HCEC 1CT (cell line): ENCODE measurements at regions not wholly inside any gene's neighbourhood (a gene's known extent, or its start where the extent isn't known, plus 50 kb on each side); places are given as distances from the start of the nearest gene placed in this dataset.
"Not testable (repeated sequence)": the region's sequence is repeated elsewhere in the genome, so short reads cannot be mapped to it uniquely, and the experiment has no call there.

ENCODE experiments used
- DNase-seq: peaks from one replicate; pipeline ENCODE4 v3.0.0-alpha.2; 2017

GRCh38 chr16:26395700-26396099, 671.0 kb upstream of the C16orf82 start:
- no peak for DNase-seq

- no peak for DNase-seq
Measured at GRCh38 chr16:26396511-26397235, 670.1 kb upstream of the C16orf82 start.

GRCh38 chr16:26413780-26414179, 652.9 kb upstream of the C16orf82 start:
- DNase-seq: no peak

GRCh38 chr16:26419458-26419857, 647.3 kb upstream of the C16orf82 start:
- not testable (repeated sequence) for DNase-seq

DNA sequence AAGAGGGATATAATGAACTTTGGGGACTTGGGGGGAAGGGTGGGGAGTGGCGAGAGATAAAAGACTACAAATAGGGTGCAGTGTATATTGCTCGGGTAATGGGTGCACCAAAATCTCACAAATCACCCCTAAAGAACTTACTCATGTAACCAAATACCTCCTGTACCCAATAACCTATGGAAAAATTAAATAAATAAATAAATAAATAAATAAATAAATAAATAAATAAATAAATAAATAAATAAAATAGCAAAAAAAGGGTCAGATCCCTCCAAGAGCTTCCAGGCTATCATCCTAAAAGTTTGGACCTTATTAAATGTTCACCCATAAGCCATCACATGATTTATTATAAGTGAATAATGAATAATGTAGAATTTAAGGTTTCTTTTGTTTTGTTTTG, 636.1 kb upstream of the C16orf82 start:
- no peak for DNase-seq

- no peak for DNase-seq
Measured at GRCh38 chr16:26433807-26434206, 632.9 kb upstream of the C16orf82 start.

DNA sequence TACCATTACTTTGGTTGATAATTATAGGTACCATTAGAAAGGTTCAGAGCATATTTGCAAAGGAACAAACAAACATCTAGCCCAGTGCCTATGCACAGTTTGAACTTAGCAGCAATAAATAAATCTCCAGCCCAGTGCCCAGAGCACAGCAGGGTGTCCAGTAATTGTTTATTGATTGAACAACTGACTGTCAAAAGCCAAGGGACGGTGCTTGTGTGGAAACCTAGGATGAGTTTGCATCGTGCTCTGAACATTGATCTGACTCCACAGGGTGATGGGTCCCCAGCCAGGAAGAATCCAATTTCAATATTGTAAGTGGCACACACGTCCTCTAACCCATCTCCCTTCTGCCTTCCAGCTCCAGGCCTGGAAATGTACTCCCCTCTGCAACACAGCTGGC, 625.5 kb upstream of the C16orf82 start:
- DNase-seq: no peak

GRCh38 chr16:26442321-26442720, 624.4 kb upstream of the C16orf82 start:
- DNase-seq: no peak

DNA sequence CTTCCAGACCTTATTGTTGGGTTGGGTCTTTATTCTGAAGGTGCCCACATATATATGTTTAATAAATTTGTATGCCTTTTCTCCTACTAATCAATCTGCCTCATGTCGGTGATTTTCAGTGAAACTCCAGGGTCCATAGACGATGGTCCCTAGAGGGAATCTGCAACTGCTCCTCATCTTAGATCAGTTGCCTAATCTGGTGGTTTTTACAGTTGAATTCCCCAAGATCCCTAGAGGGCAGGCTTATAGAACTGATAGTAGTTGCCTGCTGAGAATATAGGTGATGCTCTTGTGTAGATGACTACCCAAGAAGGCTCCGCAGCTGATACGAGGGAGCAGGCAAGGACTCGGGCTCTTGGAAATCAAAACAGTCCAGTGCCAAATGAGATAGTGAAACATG, 619.2 kb upstream of the C16orf82 start:
- no peak for DNase-seq

DNA sequence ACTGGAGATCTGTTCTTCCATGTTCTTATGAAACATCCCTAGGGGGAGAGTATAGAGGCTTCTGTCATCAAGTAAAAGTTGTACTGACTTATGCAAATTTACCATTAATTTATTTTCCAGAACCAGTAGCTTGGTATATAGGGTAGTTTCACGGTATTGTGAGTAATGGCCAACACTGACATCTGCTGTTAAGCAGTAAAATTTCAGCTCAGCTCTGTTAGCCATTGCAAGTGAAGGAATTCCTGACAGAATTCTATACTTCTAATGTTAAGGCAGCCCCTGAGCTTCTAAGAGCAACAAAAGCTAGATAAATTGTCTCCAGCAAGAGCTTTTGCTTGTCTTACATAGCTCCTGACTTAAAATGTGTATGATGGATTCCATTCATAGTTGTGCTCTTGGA, 613.5 kb upstream of the C16orf82 start:
- no peak for DNase-seq

DNA sequence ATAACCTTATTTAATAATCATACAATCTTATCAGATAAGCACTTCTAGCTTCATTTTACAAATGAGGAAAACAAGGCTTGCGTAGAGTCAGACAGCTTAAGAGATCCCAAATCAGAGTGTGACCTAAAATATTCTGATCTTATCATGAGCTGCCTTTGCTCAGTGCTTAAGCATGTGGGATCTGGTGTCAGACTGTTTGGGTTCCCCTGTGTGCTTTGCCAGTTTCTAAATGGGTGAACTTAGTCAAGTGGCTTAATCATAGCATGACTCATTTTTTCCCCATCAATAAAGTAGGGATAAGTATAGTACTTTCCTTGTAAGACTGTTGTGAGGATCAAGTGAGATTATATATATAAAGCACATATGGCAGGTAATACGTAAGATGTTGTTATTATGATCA, 612.6 kb upstream of the C16orf82 start:
- DNase-seq: no peak

DNA sequence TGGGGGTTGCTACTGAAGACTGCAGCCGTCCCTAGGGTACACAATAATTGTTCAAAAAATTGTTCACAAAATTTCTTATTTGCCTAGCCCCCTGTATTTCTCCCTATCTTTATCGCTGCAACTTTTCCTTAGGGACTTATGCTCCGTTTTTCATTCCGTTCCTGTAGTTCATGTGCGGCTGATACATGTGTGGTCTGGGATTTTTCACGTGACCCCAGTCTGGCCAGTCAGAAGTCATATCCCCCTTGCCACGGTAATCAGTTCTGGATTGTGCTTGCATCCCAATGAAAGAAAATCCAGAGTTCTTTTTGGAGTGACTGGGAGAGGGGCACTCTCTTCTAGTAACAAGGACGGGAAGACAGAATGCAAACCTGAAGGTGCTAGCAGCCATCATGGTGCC, 610.7 kb upstream of the C16orf82 start:
- DNase-seq: no peak

- no peak for DNase-seq
Measured at GRCh38 chr16:26457095-26457494, 609.6 kb upstream of the C16orf82 start.

GRCh38 chr16:26457882-26458281, 608.8 kb upstream of the C16orf82 start:
- DNase-seq: no peak

DNA sequence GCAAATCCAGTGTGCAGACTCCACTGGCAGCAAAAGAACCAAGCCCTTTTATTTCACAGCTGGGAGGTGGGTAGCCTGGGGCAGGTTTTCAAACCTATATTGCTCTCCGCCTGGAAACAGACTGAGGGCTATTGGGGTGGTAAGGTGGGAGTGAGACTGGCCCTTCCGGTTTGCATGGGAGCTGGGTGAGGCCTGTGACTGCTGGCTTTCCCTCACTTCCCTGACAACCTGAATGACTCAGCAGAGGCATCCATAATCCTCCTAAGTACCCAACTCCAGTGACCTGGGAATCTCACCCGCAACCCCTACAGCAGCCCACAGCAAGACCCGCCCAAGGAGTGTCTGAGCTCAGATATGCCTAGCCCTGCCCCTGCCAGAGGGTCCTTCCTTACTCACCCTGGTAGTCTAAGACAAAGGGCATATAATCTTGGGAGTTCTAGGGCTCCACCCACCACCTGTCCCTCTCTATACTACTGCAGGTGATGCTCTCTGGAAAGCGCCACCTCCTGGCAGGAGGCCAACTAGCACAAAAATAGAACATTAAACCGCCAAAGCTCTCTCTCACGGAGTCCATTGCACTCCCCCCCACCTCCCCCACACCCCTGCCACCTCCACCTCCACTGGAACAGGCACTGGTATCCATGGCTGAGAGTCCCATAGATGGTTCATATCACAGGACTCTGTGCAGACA, 602.0 kb upstream of the C16orf82 start:
- no peak for DNase-seq

GRCh38 chr16:26474405-26474804, 592.3 kb upstream of the C16orf82 start:
- not testable (repeated sequence) for DNase-seq

DNA sequence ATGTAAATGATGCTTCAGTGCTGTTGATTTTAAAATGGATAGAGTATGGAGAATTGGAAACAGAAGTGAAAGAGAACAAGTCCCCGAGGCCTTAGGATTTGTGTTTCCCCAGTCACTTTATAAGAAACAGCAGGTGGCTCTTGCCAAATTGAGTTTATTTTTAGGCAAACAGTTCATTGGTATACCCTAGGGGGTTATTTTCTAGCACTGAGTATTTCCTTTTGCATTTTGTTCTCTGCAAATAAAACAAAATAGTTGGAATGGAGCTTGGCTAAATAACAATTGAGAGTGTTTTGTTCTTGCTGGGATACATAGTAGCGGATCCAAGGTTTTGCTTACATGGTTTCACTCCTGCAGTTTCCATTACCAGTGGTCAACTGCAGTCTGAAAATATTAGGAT, 591.1 kb upstream of the C16orf82 start:
- no peak for DNase-seq

DNA sequence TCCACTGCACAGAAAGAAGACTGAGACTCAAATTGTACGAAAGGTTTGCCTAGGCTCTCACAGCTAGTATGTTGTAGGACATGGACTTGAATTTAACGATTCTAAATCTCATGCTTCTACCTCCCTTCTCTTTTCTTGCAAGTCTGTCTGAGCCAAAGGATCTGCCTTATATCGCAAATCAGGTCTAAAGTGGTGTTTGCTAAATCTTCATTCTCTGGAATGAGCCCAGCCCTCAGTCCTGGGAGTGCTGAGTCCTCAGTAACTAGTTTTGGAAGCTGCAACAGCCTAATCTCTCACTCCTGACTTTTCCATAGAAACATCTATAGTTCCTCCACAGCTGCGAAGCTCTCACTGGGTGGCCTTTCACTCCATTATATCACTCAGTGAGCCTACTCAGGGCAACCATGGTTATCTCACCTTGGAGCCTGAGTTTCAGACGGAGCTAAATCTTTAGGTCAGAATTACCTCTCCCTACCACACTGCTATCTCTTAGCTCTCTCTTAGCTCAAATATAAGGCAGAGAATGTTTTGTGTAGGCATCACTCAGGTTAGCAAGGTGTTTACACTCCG, 575.5 kb upstream of the C16orf82 start:
- no peak for DNase-seq

DNA sequence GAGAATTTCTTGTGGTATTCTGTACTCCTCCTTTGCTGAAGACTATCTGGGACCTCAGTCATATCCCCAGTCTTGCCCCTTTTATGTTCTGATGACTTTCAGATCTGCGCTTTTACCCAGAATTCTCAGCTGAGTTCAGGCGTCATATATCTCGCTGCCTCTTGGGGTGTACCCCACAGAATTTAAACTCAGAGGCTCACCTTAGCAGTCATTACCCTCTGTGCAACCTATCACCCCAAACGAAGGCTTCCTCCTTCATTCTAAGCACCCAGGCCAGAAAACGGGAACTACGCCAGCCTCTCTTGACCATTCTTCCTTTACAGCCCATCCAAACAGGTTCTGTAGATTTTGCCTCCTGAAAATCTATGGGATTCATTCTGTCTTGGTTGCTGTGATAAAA, 574.8 kb upstream of the C16orf82 start:
- no peak for DNase-seq

DNA sequence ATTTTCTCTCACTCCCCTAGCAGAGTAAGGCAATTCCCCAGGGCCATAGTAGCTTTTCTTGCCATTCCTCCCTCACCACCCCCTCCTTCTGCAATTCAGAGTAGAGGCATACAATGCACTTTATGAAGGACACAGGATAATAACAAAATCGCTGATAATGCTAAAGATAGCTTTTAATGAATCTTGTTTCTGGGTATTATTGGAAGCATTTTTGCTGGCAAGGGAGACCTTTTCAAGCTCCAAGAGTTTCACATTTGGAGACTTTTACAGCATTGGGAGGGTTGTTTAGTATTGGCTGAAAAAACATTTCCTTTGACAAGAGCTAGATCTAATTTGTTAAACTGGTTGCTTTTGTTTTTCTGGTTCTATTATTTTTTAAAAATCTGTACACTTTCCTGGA, 573.0 kb upstream of the C16orf82 start:
- no peak for DNase-seq

GRCh38 chr16:26497896-26498295, 568.8 kb upstream of the C16orf82 start:
- DNase-seq: no peak

- DNase-seq: no peak
Measured at GRCh38 chr16:26500326-26500725, 566.4 kb upstream of the C16orf82 start.

DNA sequence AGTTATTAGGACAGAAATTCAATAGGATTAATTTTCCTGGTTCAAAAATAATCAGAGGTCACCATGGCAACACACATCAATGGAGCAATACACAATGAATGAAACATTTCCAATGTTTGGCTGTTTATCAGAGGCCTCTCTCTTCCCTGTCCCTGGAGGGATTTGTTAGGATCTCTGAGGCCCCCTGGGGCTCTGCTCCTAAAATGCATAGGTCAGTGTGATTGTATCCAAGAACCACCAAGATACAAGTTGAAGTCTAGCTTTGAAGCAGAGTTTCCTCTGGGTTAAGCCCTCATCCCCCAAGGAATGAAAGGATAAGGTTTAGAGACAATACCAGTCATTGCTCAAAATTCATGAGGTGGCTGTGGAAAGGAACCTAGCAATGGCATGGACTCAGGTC, 561.2 kb upstream of the C16orf82 start:
- no peak for DNase-seq

GRCh38 chr16:26508946-26509345, 557.8 kb upstream of the C16orf82 start:
- not testable (repeated sequence) for DNase-seq
